H9 (cell line): ENCODE measurements at regions not wholly inside any gene's neighbourhood (a gene's known extent, or its start where the extent isn't known, plus 50 kb on each side); places are given as distances from the start of the nearest gene placed in this dataset.

Experiments used
- DNase-seq: peaks from one replicate; pipeline ENCODE4 v3.0.0-alpha.2; 2017
- H2AFZ ChIP-seq: one replicate; pipeline ENCODE4 v1.6.1; 2013; ENCODE audit warnings: mild to moderate bottlenecking, low read length, control low read depth, moderate library complexity
- H2AK5ac ChIP-seq: 2 replicates; pipeline ENCODE4 v1.6.1; 2013; ENCODE audit warnings: low read length, control low read depth, mixed read lengths; ENCODE audit not compliant: insufficient read length
- H2BK120ac ChIP-seq: one replicate; pipeline ENCODE4 v1.6.1; 2013; ENCODE audit warnings: low read depth, mild to moderate bottlenecking, low read length, control low read depth, inconsistent platforms; ENCODE audit not compliant: poor library complexity, severe bottlenecking
- H2BK12ac ChIP-seq: 2 replicates; pipeline ENCODE4 v1.6.1; 2013; ENCODE audit warnings: low read length, control low read depth, mixed read lengths, low read depth; ENCODE audit not compliant: insufficient read length
- H2BK15ac ChIP-seq: 2 replicates; pipeline ENCODE4 v1.6.1; 2013; ENCODE audit warnings: low read depth, low read length, control low read depth
- H2BK20ac ChIP-seq: one replicate; pipeline ENCODE4 v1.6.1; 2013; ENCODE audit warnings: low read depth, mild to moderate bottlenecking, low read length, control low read depth, inconsistent platforms; ENCODE audit not compliant: poor library complexity, severe bottlenecking
- H2BK5ac ChIP-seq: 2 replicates; pipeline ENCODE4 v1.6.1; 2013; ENCODE audit warnings: low read length, control low read depth, mixed read lengths; ENCODE audit not compliant: insufficient read length
- H3K14ac ChIP-seq: 2 replicates; pipeline ENCODE4 v1.6.1; 2013; ENCODE audit warnings: low read length, control low read depth; ENCODE audit not compliant: insufficient read depth
- H3K18ac ChIP-seq: 2 replicates; pipeline ENCODE4 v1.6.1; 2013; ENCODE audit warnings: low read depth, mild to moderate bottlenecking, mixed read lengths, low read length, control low read depth; ENCODE audit not compliant: insufficient read length
- H3K23ac ChIP-seq: 2 replicates; pipeline ENCODE4 v1.6.1; 2013; ENCODE audit warnings: low read length, control low read depth, mixed read lengths, low read depth; ENCODE audit not compliant: insufficient read length
- H3K23me2 ChIP-seq: 2 replicates; pipeline ENCODE4 v1.6.1; 2013; ENCODE audit warnings: low read depth, mild to moderate bottlenecking, mixed read lengths, low read length, control low read depth; ENCODE audit not compliant: insufficient read length, poor library complexity, severe bottlenecking
- H3K27ac ChIP-seq: 2 replicates; pipeline ENCODE4 v1.5.1; 2013; ENCODE audit warnings: low read length, control low read depth, mixed read lengths, low read depth; ENCODE audit not compliant: insufficient read length
- H3K27me3 ChIP-seq: 2 replicates; pipeline ENCODE4 v1.6.1; 2013; ENCODE audit warnings: low read length, control low read depth, inconsistent platforms; ENCODE audit not compliant: insufficient read depth
- H3K4ac ChIP-seq: 2 replicates; pipeline ENCODE4 v1.6.1; 2013; ENCODE audit warnings: low read depth, mild to moderate bottlenecking, control low read depth, inconsistent platforms, low read length, moderate library complexity
- H3K4me1 ChIP-seq: 2 replicates; pipeline ENCODE4 v1.6.1; 2013; ENCODE audit warnings: low read length, control low read depth, inconsistent platforms; ENCODE audit not compliant: insufficient read depth
- H3K4me2 ChIP-seq: 2 replicates; pipeline ENCODE4 v1.6.1; 2013; ENCODE audit warnings: low read length, control low read depth, mixed read lengths; ENCODE audit not compliant: insufficient read length, insufficient read depth
- H3K56ac ChIP-seq: 2 replicates; pipeline ENCODE4 v1.6.1; 2013; ENCODE audit warnings: low read depth, mild to moderate bottlenecking, mixed read lengths, low read length, control low read depth; ENCODE audit not compliant: insufficient read length
- H3K79me1 ChIP-seq: 2 replicates; pipeline ENCODE4 v1.6.1; 2013; ENCODE audit warnings: low read depth, mild to moderate bottlenecking, moderate library complexity, low read length, control low read depth, inconsistent platforms; ENCODE audit not compliant: insufficient read depth, poor library complexity, severe bottlenecking
- H3K79me2 ChIP-seq: 2 replicates; pipeline ENCODE4 v1.6.1; 2013; ENCODE audit warnings: low read length, control low read depth, inconsistent platforms; ENCODE audit not compliant: insufficient read depth
- H3K9ac ChIP-seq: 2 replicates; pipeline ENCODE4 v1.6.1; 2013; ENCODE audit warnings: low read length, control low read depth, mixed read lengths; ENCODE audit not compliant: insufficient read length; ENCODE audit errors: extremely low read depth
- H3K9me3 ChIP-seq: one replicate; pipeline ENCODE4 v1.6.1; 2013; ENCODE audit warnings: low read depth, low read length, inconsistent platforms; ENCODE audit not compliant: control insufficient read depth
- H3T11ph ChIP-seq: one replicate; pipeline ENCODE4 v1.6.1; 2013; ENCODE audit warnings: mild to moderate bottlenecking, low read length, control low read depth, inconsistent platforms
- H4K20me1 ChIP-seq: one replicate; pipeline ENCODE4 v1.6.1; 2013; ENCODE audit not compliant: control insufficient read depth, insufficient read length, insufficient read depth
- H4K5ac ChIP-seq: 2 replicates; pipeline ENCODE4 v1.6.1; 2013; ENCODE audit warnings: low read depth, mild to moderate bottlenecking, mixed read lengths, low read length, control low read depth; ENCODE audit not compliant: insufficient read length
- H4K8ac ChIP-seq: replicated peaks from 2 replicates; pipeline ENCODE4 v1.6.1; 2013; ENCODE audit warnings: low read length, control low read depth, mixed read lengths, low read depth; ENCODE audit not compliant: insufficient read length
- H4K91ac ChIP-seq: 2 replicates; pipeline ENCODE4 v1.6.1; 2013; ENCODE audit warnings: low read depth, mild to moderate bottlenecking, moderate library complexity, mixed read lengths, low read length, control low read depth; ENCODE audit not compliant: insufficient read length
- H3K27ac Mint-ChIP-seq, 3 experiments: 2 replicates in 2 of 3; 3 replicates in 1 of 3; pipeline ENCODE4 v1.8.0; 2020 to 2021; ENCODE audit warnings: mixed read lengths in 3 of 3, mild to moderate bottlenecking in 1 of 3, moderate library complexity in 1 of 3
- H3K27me3 Mint-ChIP-seq: 2 replicates; pipeline ENCODE4 v1.8.0; 2021; ENCODE audit warnings: low read depth, mild to moderate bottlenecking, moderate library complexity, mixed read lengths
- H3K36me3 Mint-ChIP-seq, 3 experiments: 2 replicates in 2 of 3; 3 replicates in 1 of 3; pipeline ENCODE4 v1.8.0; 2020 to 2021; ENCODE audit warnings: low read depth in 3 of 3, mixed read lengths in 3 of 3; ENCODE audit not compliant: insufficient read depth in 1 of 3
- H3K4me1 Mint-ChIP-seq, 2 experiments: 2 replicates each; pipeline ENCODE4 v1.8.0; 2020; ENCODE audit warnings: mixed read lengths in 2 of 2
- H3K4me3 Mint-ChIP-seq, 2 experiments: 2 replicates in 1 of 2; 3 replicates in 1 of 2; pipeline ENCODE4 v1.8.0; 2020 to 2021; ENCODE audit warnings: mild to moderate bottlenecking in 2 of 2, mixed read lengths in 2 of 2, moderate library complexity in 1 of 2
- H3K9me3 Mint-ChIP-seq, 2 experiments: 2 replicates in 1 of 2; 3 replicates in 1 of 2; pipeline ENCODE4 v1.8.0; 2020; ENCODE audit warnings: mild to moderate bottlenecking in 2 of 2, mixed read lengths in 2 of 2, moderate library complexity in 1 of 2
- WGBS: extraction: QIAGEN DNeasy Blood & Tissue Kit; methylation state at CpG from one replicate; pipeline ENCODE4 v1.1.7; 2013; ENCODE audit warnings: missing lambda C conversion rate, low lambda C conversion rate, mixed read lengths; ENCODE audit not compliant: insufficient read length; ENCODE audit errors: extremely low coverage; 5-methylcytosine and 5-hydroxymethylcytosine counted together
- TF ChIP-seq, protein P1 (sequence below): fragments of 200-600 bp; sonication (generic); conservative IDR thresholded peaks from 3 replicates; pipeline ENCODE4 v1.8.0; 2021; ENCODE audit warnings: antibody characterized with exemption, mild to moderate bottlenecking

DNA sequence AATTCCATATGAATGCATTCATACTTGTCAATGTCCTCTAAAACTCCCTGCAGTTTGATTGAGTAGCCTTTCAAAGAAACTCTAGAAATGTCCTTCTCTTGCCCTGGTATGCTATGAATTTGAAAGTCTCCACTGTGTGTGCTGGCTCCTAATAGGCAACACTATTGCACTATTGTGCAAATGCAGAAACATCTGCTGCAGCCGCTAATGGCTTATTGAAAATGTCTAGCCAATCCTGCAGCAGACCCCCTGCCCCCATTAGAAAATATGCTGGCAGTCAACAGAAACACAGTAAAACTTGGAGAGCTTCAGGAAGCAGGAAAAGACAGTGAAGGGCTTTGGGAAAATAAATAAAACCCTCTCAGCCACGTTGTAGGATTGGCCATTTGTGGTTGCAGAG, 87.3 kb upstream of the GRAMD2B start:
- no peaks in the 10 kb centered on the region for H3K36me3 Mint-ChIP-seq
- H3K27me3 Mint-ChIP-seq, result no peaks in the 10 kb centered on the region
- H2BK12ac ChIP-seq, result no peak overlapping the region
- no peaks in the 10 kb centered on the region; the same call in none of the 2 replicates for H3K4me1 ChIP-seq
- no peak overlapping the region for H3K14ac ChIP-seq
- H3K9me3 ChIP-seq, result no peaks in the 10 kb centered on the region
- H3T11ph ChIP-seq, result no peak overlapping the region
- no peaks in the 10 kb centered on the region for H4K20me1 ChIP-seq
- no peak overlapping the region for H2BK20ac ChIP-seq
- peaks cover 6 to 14% of the 10 kb centered on the region in 2 experiments for H3K4me1 Mint-ChIP-seq
- H3K27me3 ChIP-seq, result no peaks in the 10 kb centered on the region
- no peak overlapping the region for H4K5ac ChIP-seq
- H4K91ac ChIP-seq, result no peak overlapping the region
- no peaks in the 10 kb centered on the region for H3K23me2 ChIP-seq
- H3K23ac ChIP-seq, result no peak overlapping the region
- no peak overlapping the region for H2AK5ac ChIP-seq
- no peak overlapping the region for H2BK120ac ChIP-seq
- no peak overlapping the region for H3K4me2 ChIP-seq
- no peaks in the 10 kb centered on the region for H3K79me2 ChIP-seq
- H3K9ac ChIP-seq, result no peak overlapping the region
- H2BK5ac ChIP-seq, result no peak overlapping the region
- DNase-seq, result no peak
- H3K9me3 Mint-ChIP-seq, result no peaks in the 10 kb centered on the region
- H3K18ac ChIP-seq, result no peak overlapping the region
- H2AFZ ChIP-seq, result no peak overlapping the region
- no peak overlapping the region for H3K4me3 Mint-ChIP-seq
- TF ChIP-seq, protein P1, sequence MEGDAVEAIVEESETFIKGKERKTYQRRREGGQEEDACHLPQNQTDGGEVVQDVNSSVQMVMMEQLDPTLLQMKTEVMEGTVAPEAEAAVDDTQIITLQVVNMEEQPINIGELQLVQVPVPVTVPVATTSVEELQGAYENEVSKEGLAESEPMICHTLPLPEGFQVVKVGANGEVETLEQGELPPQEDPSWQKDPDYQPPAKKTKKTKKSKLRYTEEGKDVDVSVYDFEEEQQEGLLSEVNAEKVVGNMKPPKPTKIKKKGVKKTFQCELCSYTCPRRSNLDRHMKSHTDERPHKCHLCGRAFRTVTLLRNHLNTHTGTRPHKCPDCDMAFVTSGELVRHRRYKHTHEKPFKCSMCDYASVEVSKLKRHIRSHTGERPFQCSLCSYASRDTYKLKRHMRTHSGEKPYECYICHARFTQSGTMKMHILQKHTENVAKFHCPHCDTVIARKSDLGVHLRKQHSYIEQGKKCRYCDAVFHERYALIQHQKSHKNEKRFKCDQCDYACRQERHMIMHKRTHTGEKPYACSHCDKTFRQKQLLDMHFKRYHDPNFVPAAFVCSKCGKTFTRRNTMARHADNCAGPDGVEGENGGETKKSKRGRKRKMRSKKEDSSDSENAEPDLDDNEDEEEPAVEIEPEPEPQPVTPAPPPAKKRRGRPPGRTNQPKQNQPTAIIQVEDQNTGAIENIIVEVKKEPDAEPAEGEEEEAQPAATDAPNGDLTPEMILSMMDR, result no peak
- H4K8ac ChIP-seq, result no peak overlapping the region
- H3K27ac ChIP-seq, result no peak overlapping the region
- no peak overlapping the region for H2BK15ac ChIP-seq
- no peak overlapping the region for H3K4ac ChIP-seq
- WGBS, result no CpG with 5 or more reads among the region's 2 CpGs
- no peak overlapping the region for H3K56ac ChIP-seq
- H3K79me1 ChIP-seq, result no peaks in the 10 kb centered on the region
- no peak overlapping the region for H3K27ac Mint-ChIP-seq
